ENCODE measurements at regions not wholly inside any gene's neighbourhood (a gene's known extent, or its start where the extent isn't known, plus 50 kb on each side); places are given as distances from the start of the nearest gene placed in this dataset.

DNA sequence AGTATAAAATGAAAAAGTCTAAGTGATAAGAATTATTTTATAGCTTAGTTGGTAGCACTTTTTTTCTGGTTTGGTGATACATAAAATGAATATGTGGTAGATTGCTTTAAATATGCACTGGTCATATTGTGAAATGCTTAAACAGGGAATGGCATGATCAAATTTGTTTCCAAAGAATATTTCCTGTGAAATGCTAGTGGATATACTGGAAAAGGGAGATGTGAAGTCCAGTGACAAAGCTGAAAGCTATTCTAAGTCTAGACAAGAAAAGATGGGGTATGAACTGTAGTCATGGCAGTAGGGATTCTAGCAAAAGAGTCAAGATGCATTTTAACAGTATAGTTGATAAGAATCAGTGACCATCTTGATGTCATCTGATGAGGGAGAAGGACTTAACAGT lies 98.9 kb upstream of the MME start:
- peaks cover 0 to 7% (median 0%) of the 10 kb centered on the region in 11 experiments; a peak in 1 of 22 replicates for H3K9me3 ChIP-seq (replicated peaks in 1 of 11)
- no peak overlapping the region for H3K27ac ChIP-seq
- H3K36me3 ChIP-seq, result no peaks in the 10 kb centered on the region
- no peak overlapping the region for H3K9ac ChIP-seq
- no peak overlapping the region for H3K4me3 ChIP-seq
- no peak for TF ChIP-seq Cebpa-rat (IDR thresholded peaks at IDR 0.05)
- no peaks in the 10 kb centered on the region for H4K20me1 ChIP-seq
- H3K4me1 ChIP-seq, result no peaks in the 10 kb centered on the region
- H3K27me3 ChIP-seq, result no peaks in the 10 kb centered on the region
- H3K4me2 ChIP-seq, result no peak overlapping the region

GRCh38 chr3:154979331-154979730 lies 100.8 kb upstream of the MME start:
- H3K4me1 ChIP-seq, result no peaks in the 10 kb centered on the region
- H3K9me3 ChIP-seq (replicated peaks in 1 of 11), result peaks cover 0 to 7% (median 0%) of the 10 kb centered on the region in 11 experiments; a peak in 1 of 22 replicates
- H3K27ac ChIP-seq, result no peak overlapping the region
- H4K20me1 ChIP-seq, result no peaks in the 10 kb centered on the region
- H3K36me3 ChIP-seq, result no peaks in the 10 kb centered on the region
- H3K9ac ChIP-seq, result no peak overlapping the region
- no peak overlapping the region for H3K4me2 ChIP-seq
- no peak overlapping the region for H3K4me3 ChIP-seq
- H3K27me3 ChIP-seq, result no peaks in the 10 kb centered on the region
- no peak for TF ChIP-seq Cebpa-rat (IDR thresholded peaks at IDR 0.05)

DNA sequence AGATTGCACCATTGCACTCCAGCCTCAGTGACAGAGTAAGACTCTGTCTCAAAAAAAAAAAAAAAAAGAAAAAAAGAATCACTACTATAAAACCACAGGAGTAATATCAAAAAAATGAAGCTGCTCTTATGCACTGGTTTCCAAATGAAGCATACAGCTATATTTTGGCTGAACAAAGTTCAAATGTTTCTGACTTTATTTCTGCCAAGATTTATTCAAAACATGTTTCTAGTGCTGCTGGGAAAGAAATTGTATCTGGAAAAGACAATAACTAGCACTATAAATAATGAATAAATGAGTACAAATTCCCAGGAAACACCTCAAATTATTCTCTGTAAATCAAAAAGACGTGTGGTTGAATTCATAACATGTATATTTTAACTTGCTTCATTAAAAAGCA lies 102.5 kb upstream of the MME start:
- Histone ChIP-seq H3K27ac (no peak overlapping the region), H3K27me3 (no peaks in the 10 kb centered on the region), H3K9ac (no peak overlapping the region), H3K9me3 (replicated peaks in 1 of 11) (peaks cover 0 to 7% (median 0%) of the 10 kb centered on the region in 11 experiments; a peak in 1 of 22 replicates), H3K4me3 (no peak overlapping the region), H3K4me1 (no peaks in the 10 kb centered on the region), H4K20me1 (no peaks in the 10 kb centered on the region), H3K36me3 (no peaks in the 10 kb centered on the region), H3K4me2 (no peak overlapping the region)
- TF ChIP-seq Cebpa-rat (IDR thresholded peaks at IDR 0.05), result no peak

GRCh38 chr3:154976072-154976983 lies 103.8 kb upstream of the MME start:
- Histone ChIP-seq H3K9me3 (replicated peaks in 1 of 11) (peaks cover 0 to 7% (median 0%) of the 10 kb centered on the region in 11 experiments; a peak in 1 of 22 replicates), H3K9ac (no peak overlapping the region), H3K27me3 (no peaks in the 10 kb centered on the region), H3K4me3 (no peak overlapping the region), H3K27ac (no peak overlapping the region), H4K20me1 (no peaks in the 10 kb centered on the region), H3K4me1 (no peaks in the 10 kb centered on the region), H3K4me2 (no peak overlapping the region), H3K36me3 (no peaks in the 10 kb centered on the region)
- no peak for TF ChIP-seq Cebpa-rat (IDR thresholded peaks at IDR 0.05)

- no peak overlapping the region for H3K4me3 ChIP-seq
- H3K4me1 ChIP-seq, result no peaks in the 10 kb centered on the region
- H3K9me3 ChIP-seq (replicated peaks in 1 of 11), result peaks cover 0 to 7% (median 0%) of the 10 kb centered on the region in 11 experiments; a peak in 1 of 22 replicates
- no peak for TF ChIP-seq Cebpa-rat (IDR thresholded peaks at IDR 0.05)
- H3K36me3 ChIP-seq, result no peaks in the 10 kb centered on the region
- H3K9ac ChIP-seq, result no peak overlapping the region
- H4K20me1 ChIP-seq, result no peaks in the 10 kb centered on the region
- no peaks in the 10 kb centered on the region for H3K27me3 ChIP-seq
- no peak overlapping the region for H3K27ac ChIP-seq
- H3K4me2 ChIP-seq, result no peak overlapping the region
Observed at GRCh38 chr3:154973851-154974250, 106.3 kb upstream of the MME start.

DNA sequence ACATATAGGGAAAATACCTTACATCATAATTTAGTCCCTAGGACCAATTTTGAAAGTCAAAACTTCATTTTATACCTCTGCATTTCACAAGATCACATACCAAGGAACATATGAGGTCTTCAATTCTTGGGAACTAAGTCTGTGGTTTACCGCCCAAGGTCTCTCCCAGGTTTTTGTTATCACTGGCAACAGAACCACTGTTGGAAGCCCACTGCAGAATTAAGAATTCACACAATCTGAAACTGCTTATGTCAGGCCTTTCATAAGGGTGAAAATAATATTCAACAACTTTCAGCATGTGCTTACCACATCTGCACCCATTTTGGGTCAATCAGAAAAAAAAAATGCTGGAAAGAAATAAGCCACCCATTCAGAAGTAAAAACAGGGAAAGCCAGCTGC lies 107.2 kb upstream of the MME start:
- H3K27me3 ChIP-seq, result no peaks in the 10 kb centered on the region
- H3K4me1 ChIP-seq, result no peaks in the 10 kb centered on the region
- H3K9ac ChIP-seq, result no peak overlapping the region
- no peaks in the 10 kb centered on the region; a peak in 1 of 22 replicates for H3K9me3 ChIP-seq (replicated peaks in 1 of 11)
- no peak overlapping the region for H3K4me2 ChIP-seq
- no peaks in the 10 kb centered on the region for H3K36me3 ChIP-seq
- TF ChIP-seq Cebpa-rat (IDR thresholded peaks at IDR 0.05), result no peak
- no peaks in the 10 kb centered on the region for H4K20me1 ChIP-seq
- H3K4me3 ChIP-seq, result no peak overlapping the region
- no peak overlapping the region for H3K27ac ChIP-seq

DNA sequence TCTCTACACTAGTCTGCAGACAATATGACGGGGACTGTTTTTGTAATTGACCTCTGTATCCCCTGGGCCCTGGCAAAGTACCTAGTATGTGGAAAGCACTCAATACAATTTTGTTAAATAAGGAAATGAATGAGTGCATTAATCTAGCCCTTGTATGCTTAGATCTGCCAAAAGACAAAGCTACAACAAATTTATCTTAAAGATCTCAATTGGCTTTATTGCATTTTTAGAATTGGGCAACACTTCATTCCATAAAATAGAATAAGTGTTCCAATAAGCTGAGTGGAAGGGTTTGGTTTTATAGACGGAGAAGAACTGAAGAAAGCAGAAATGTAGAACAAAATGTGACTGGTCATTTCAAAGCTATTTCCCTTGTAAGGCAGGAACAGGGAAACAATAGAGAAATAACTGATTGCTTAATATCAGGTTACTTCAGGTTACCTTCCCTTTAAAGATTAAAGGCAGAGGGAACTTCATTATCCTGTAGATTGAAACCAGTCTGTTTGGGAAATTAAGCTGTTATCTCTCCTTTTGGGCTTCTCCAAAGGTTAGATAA lies 108.3 kb upstream of the MME start:
- Histone ChIP-seq H3K4me1 (no peaks in the 10 kb centered on the region), H3K27ac (no peak overlapping the region), H3K9ac (no peak overlapping the region), H3K4me3 (no peak overlapping the region), H3K27me3 (no peaks in the 10 kb centered on the region), H4K20me1 (no peaks in the 10 kb centered on the region), H3K4me2 (no peak overlapping the region), H3K36me3 (no peaks in the 10 kb centered on the region), H3K9me3 (replicated peaks in 1 of 11) (no peaks in the 10 kb centered on the region)
- TF ChIP-seq Cebpa-rat (IDR thresholded peaks at IDR 0.05), result no peak

DNA sequence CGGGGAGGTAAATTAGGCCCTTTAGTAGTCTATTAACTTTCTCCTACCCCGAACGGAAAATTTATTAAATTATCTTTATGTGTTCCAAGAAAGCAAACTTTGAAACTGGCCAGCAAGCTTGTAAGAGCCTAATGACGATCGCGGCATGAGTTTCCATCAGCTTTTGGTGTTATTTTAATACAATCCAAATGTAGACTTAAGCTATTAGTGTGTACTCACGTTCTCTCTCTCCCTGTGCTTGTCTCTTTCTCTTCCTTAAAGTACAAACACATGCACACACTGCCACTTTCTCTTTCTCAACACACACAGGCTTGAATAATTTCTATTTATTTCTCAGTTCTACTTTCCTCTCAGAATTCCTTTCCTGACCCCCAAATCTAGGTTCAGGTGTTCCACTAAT lies 108.8 kb upstream of the MME start:
- Histone ChIP-seq H3K9me3 (replicated peaks in 1 of 11) (no peaks in the 10 kb centered on the region), H3K27ac (no peak overlapping the region), H3K4me3 (no peak overlapping the region), H3K4me2 (no peak overlapping the region), H3K36me3 (no peaks in the 10 kb centered on the region), H4K20me1 (no peaks in the 10 kb centered on the region), H3K9ac (no peak overlapping the region), H3K27me3 (no peaks in the 10 kb centered on the region), H3K4me1 (no peaks in the 10 kb centered on the region)
- TF ChIP-seq Cebpa-rat (IDR thresholded peaks at IDR 0.05), result no peak

- Histone ChIP-seq H3K27me3 (no peaks in the 10 kb centered on the region), H3K9ac (no peak overlapping the region), H3K4me3 (no peak overlapping the region), H3K27ac (no peak overlapping the region), H3K4me1 (no peaks in the 10 kb centered on the region), H3K9me3 (replicated peaks in 1 of 11) (no peaks in the 10 kb centered on the region), H4K20me1 (no peaks in the 10 kb centered on the region), H3K36me3 (no peaks in the 10 kb centered on the region), H3K4me2 (no peak overlapping the region)
- no peak for TF ChIP-seq Cebpa-rat (IDR thresholded peaks at IDR 0.05)
Observed at GRCh38 chr3:154970797-154971196, 109.3 kb upstream of the MME start.

DNA sequence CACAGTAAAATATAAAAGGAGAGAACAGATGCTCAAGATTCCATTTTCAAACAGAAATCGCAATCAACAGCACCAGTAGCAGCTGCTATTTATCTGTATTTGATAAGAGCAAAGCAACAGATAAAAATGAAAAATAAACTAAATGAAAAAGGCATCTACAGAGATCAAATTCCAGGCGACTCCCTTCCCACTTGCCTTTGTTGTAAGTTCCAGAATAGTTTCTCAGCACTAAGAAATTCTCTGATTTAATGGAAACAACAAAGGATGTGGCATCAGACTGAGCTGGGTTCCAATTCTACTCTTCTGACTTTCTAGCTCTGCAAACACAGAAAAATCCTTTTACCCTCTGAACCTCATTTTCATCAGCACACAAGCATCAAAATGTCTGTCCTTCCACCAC lies 110.8 kb upstream of the MME start:
- H3K4me1 ChIP-seq, result no peaks in the 10 kb centered on the region
- no peaks in the 10 kb centered on the region for H3K27me3 ChIP-seq
- no peaks in the 10 kb centered on the region for H3K36me3 ChIP-seq
- H3K9me3 ChIP-seq (replicated peaks in 1 of 11), result no peaks in the 10 kb centered on the region
- no peak overlapping the region for H3K9ac ChIP-seq
- H3K4me2 ChIP-seq, result no peak overlapping the region
- H3K4me3 ChIP-seq, result no peak overlapping the region
- no peaks in the 10 kb centered on the region for H4K20me1 ChIP-seq
- no peak for TF ChIP-seq Cebpa-rat (IDR thresholded peaks at IDR 0.05)
- no peak overlapping the region for H3K27ac ChIP-seq

Measured in BLaER1 treated with 17β-estradiol and CSF1 and Interleukin-3, amounts not matched to agents 10 nM and 100 nM (cell line).